H9 (cell line): ENCODE measurements at regions not wholly inside any gene's neighbourhood (a gene's known extent, or its start where the extent isn't known, plus 50 kb on each side); places are given as distances from the start of the nearest gene placed in this dataset.

Experiments used
- DNase-seq: peaks from one replicate; pipeline ENCODE4 v3.0.0-alpha.2; 2017
- H2AFZ ChIP-seq: one replicate; pipeline ENCODE4 v1.6.1; 2013; ENCODE audit warnings: mild to moderate bottlenecking, low read length, control low read depth, moderate library complexity
- H2AK5ac ChIP-seq: 2 replicates; pipeline ENCODE4 v1.6.1; 2013; ENCODE audit warnings: low read length, control low read depth, mixed read lengths; ENCODE audit not compliant: insufficient read length
- H2BK120ac ChIP-seq: one replicate; pipeline ENCODE4 v1.6.1; 2013; ENCODE audit warnings: low read depth, mild to moderate bottlenecking, low read length, control low read depth, inconsistent platforms; ENCODE audit not compliant: poor library complexity, severe bottlenecking
- H2BK12ac ChIP-seq: 2 replicates; pipeline ENCODE4 v1.6.1; 2013; ENCODE audit warnings: low read length, control low read depth, mixed read lengths, low read depth; ENCODE audit not compliant: insufficient read length
- H2BK15ac ChIP-seq: 2 replicates; pipeline ENCODE4 v1.6.1; 2013; ENCODE audit warnings: low read depth, low read length, control low read depth
- H2BK20ac ChIP-seq: one replicate; pipeline ENCODE4 v1.6.1; 2013; ENCODE audit warnings: low read depth, mild to moderate bottlenecking, low read length, control low read depth, inconsistent platforms; ENCODE audit not compliant: poor library complexity, severe bottlenecking
- H2BK5ac ChIP-seq: 2 replicates; pipeline ENCODE4 v1.6.1; 2013; ENCODE audit warnings: low read length, control low read depth, mixed read lengths; ENCODE audit not compliant: insufficient read length
- H3K14ac ChIP-seq: 2 replicates; pipeline ENCODE4 v1.6.1; 2013; ENCODE audit warnings: low read length, control low read depth; ENCODE audit not compliant: insufficient read depth
- H3K18ac ChIP-seq: 2 replicates; pipeline ENCODE4 v1.6.1; 2013; ENCODE audit warnings: low read depth, mild to moderate bottlenecking, mixed read lengths, low read length, control low read depth; ENCODE audit not compliant: insufficient read length
- H3K23ac ChIP-seq: 2 replicates; pipeline ENCODE4 v1.6.1; 2013; ENCODE audit warnings: low read length, control low read depth, mixed read lengths, low read depth; ENCODE audit not compliant: insufficient read length
- H3K23me2 ChIP-seq: 2 replicates; pipeline ENCODE4 v1.6.1; 2013; ENCODE audit warnings: low read depth, mild to moderate bottlenecking, mixed read lengths, low read length, control low read depth; ENCODE audit not compliant: insufficient read length, poor library complexity, severe bottlenecking
- H3K27ac ChIP-seq: 2 replicates; pipeline ENCODE4 v1.5.1; 2013; ENCODE audit warnings: low read length, control low read depth, mixed read lengths, low read depth; ENCODE audit not compliant: insufficient read length
- H3K27me3 ChIP-seq: 2 replicates; pipeline ENCODE4 v1.6.1; 2013; ENCODE audit warnings: low read length, control low read depth, inconsistent platforms; ENCODE audit not compliant: insufficient read depth
- H3K4ac ChIP-seq: 2 replicates; pipeline ENCODE4 v1.6.1; 2013; ENCODE audit warnings: low read depth, mild to moderate bottlenecking, control low read depth, inconsistent platforms, low read length, moderate library complexity
- H3K4me1 ChIP-seq: 2 replicates; pipeline ENCODE4 v1.6.1; 2013; ENCODE audit warnings: low read length, control low read depth, inconsistent platforms; ENCODE audit not compliant: insufficient read depth
- H3K4me2 ChIP-seq: 2 replicates; pipeline ENCODE4 v1.6.1; 2013; ENCODE audit warnings: low read length, control low read depth, mixed read lengths; ENCODE audit not compliant: insufficient read length, insufficient read depth
- H3K56ac ChIP-seq: 2 replicates; pipeline ENCODE4 v1.6.1; 2013; ENCODE audit warnings: low read depth, mild to moderate bottlenecking, mixed read lengths, low read length, control low read depth; ENCODE audit not compliant: insufficient read length
- H3K79me1 ChIP-seq: 2 replicates; pipeline ENCODE4 v1.6.1; 2013; ENCODE audit warnings: low read depth, mild to moderate bottlenecking, moderate library complexity, low read length, control low read depth, inconsistent platforms; ENCODE audit not compliant: insufficient read depth, poor library complexity, severe bottlenecking
- H3K79me2 ChIP-seq: 2 replicates; pipeline ENCODE4 v1.6.1; 2013; ENCODE audit warnings: low read length, control low read depth, inconsistent platforms; ENCODE audit not compliant: insufficient read depth
- H3K9ac ChIP-seq: 2 replicates; pipeline ENCODE4 v1.6.1; 2013; ENCODE audit warnings: low read length, control low read depth, mixed read lengths; ENCODE audit not compliant: insufficient read length; ENCODE audit errors: extremely low read depth
- H3K9me3 ChIP-seq: one replicate; pipeline ENCODE4 v1.6.1; 2013; ENCODE audit warnings: low read depth, low read length, inconsistent platforms; ENCODE audit not compliant: control insufficient read depth
- H3T11ph ChIP-seq: one replicate; pipeline ENCODE4 v1.6.1; 2013; ENCODE audit warnings: mild to moderate bottlenecking, low read length, control low read depth, inconsistent platforms
- H4K20me1 ChIP-seq: one replicate; pipeline ENCODE4 v1.6.1; 2013; ENCODE audit not compliant: control insufficient read depth, insufficient read length, insufficient read depth
- H4K5ac ChIP-seq: 2 replicates; pipeline ENCODE4 v1.6.1; 2013; ENCODE audit warnings: low read depth, mild to moderate bottlenecking, mixed read lengths, low read length, control low read depth; ENCODE audit not compliant: insufficient read length
- H4K8ac ChIP-seq: replicated peaks from 2 replicates; pipeline ENCODE4 v1.6.1; 2013; ENCODE audit warnings: low read length, control low read depth, mixed read lengths, low read depth; ENCODE audit not compliant: insufficient read length
- H4K91ac ChIP-seq: 2 replicates; pipeline ENCODE4 v1.6.1; 2013; ENCODE audit warnings: low read depth, mild to moderate bottlenecking, moderate library complexity, mixed read lengths, low read length, control low read depth; ENCODE audit not compliant: insufficient read length
- H3K27ac Mint-ChIP-seq, 3 experiments: 2 replicates in 2 of 3; 3 replicates in 1 of 3; pipeline ENCODE4 v1.8.0; 2020 to 2021; ENCODE audit warnings: mixed read lengths in 3 of 3, mild to moderate bottlenecking in 1 of 3, moderate library complexity in 1 of 3
- H3K27me3 Mint-ChIP-seq: 2 replicates; pipeline ENCODE4 v1.8.0; 2021; ENCODE audit warnings: low read depth, mild to moderate bottlenecking, moderate library complexity, mixed read lengths
- H3K36me3 Mint-ChIP-seq, 3 experiments: 2 replicates in 2 of 3; 3 replicates in 1 of 3; pipeline ENCODE4 v1.8.0; 2020 to 2021; ENCODE audit warnings: low read depth in 3 of 3, mixed read lengths in 3 of 3; ENCODE audit not compliant: insufficient read depth in 1 of 3
- H3K4me1 Mint-ChIP-seq, 2 experiments: 2 replicates each; pipeline ENCODE4 v1.8.0; 2020; ENCODE audit warnings: mixed read lengths in 2 of 2
- H3K4me3 Mint-ChIP-seq, 2 experiments: 2 replicates in 1 of 2; 3 replicates in 1 of 2; pipeline ENCODE4 v1.8.0; 2020 to 2021; ENCODE audit warnings: mild to moderate bottlenecking in 2 of 2, mixed read lengths in 2 of 2, moderate library complexity in 1 of 2
- H3K9me3 Mint-ChIP-seq, 2 experiments: 2 replicates in 1 of 2; 3 replicates in 1 of 2; pipeline ENCODE4 v1.8.0; 2020; ENCODE audit warnings: mild to moderate bottlenecking in 2 of 2, mixed read lengths in 2 of 2, moderate library complexity in 1 of 2
- CTCF ChIP-seq: fragments of 200-600 bp; sonication (generic); conservative IDR thresholded peaks from 3 replicates; pipeline ENCODE4 v1.8.0; 2021; ENCODE audit warnings: antibody characterized with exemption, mild to moderate bottlenecking
- WGBS: extraction: QIAGEN DNeasy Blood & Tissue Kit; methylation state at CpG from one replicate; pipeline ENCODE4 v1.1.7; 2013; ENCODE audit warnings: missing lambda C conversion rate, low lambda C conversion rate, mixed read lengths; ENCODE audit not compliant: insufficient read length; ENCODE audit errors: extremely low coverage; 5-methylcytosine and 5-hydroxymethylcytosine counted together

- Histone ChIP-seq H2BK12ac (no peak overlapping the region), H3K4me2 (no peak overlapping the region), H2BK15ac (no peak overlapping the region), H3K23ac (no peak overlapping the region), H3T11ph (no peak overlapping the region), H3K18ac (no peak overlapping the region), H2BK20ac (no peak overlapping the region), H4K8ac (no peak overlapping the region), H3K23me2 (no peaks in the 10 kb centered on the region), H2AK5ac (no peak overlapping the region), H4K20me1 (no peaks in the 10 kb centered on the region), H3K56ac (no peak overlapping the region), H4K5ac (no peak overlapping the region), H3K14ac (no peak overlapping the region), H3K79me1 (no peaks in the 10 kb centered on the region), H3K27me3 (no peaks in the 10 kb centered on the region), H3K4me1 (peaks cover 4% of the 10 kb centered on the region; the same call in 1 of the 2 replicates), H3K9me3 (no peaks in the 10 kb centered on the region), H3K79me2 (no peaks in the 10 kb centered on the region), H3K9ac (no peak overlapping the region), H3K27ac (no peak overlapping the region), H4K91ac (no peak overlapping the region), H2BK120ac (no peak overlapping the region), H3K4ac (no peak overlapping the region), H2BK5ac (no peak overlapping the region), H2AFZ (no peak overlapping the region)
- no peak overlapping the region for H3K4me3 Mint-ChIP-seq
- no peaks in the 10 kb centered on the region for H3K27me3 Mint-ChIP-seq
- TF ChIP-seq CTCF: no peak
- no peaks in the 10 kb centered on the region; a peak in 1 of 4 replicates for H3K4me1 Mint-ChIP-seq
- no CpG with 5 or more reads among the region's 1 CpG for WGBS
- no peaks in the 10 kb centered on the region; a peak in 1 of 5 replicates for H3K9me3 Mint-ChIP-seq
- H3K27ac Mint-ChIP-seq: no peak overlapping the region
- no peak for DNase-seq
- H3K36me3 Mint-ChIP-seq: no peaks in the 10 kb centered on the region; a peak in 1 of 7 replicates
Observed at GRCh38 chr18:55041366-55041765, 82.1 kb upstream of the CCDC68 start.
